Loucy (cell line): ENCODE measurements at regions not wholly inside any gene's neighbourhood (a gene's known extent, or its start where the extent isn't known, plus 50 kb on each side); places are given as distances from the start of the nearest gene placed in this dataset.

Experiments
- H2AFZ ChIP-seq: fragments of 200-600 bp; sonication (generic); 2 replicates; pipeline ENCODE4 v1.6.0; 2016; ENCODE audit warnings: antibody characterized with exemption, mild to moderate bottlenecking, low read length, moderate library complexity
- H3F3A ChIP-seq: fragments of 200-600 bp; 2 replicates; pipeline ENCODE4 v1.6.0; 2016; ENCODE audit warnings: antibody characterized with exemption, low read depth, mild to moderate bottlenecking
- H3K27me3 ChIP-seq: fragments of 200-600 bp; sonication (generic); 2 replicates; pipeline ENCODE4 v1.6.1; 2014; ENCODE audit warnings: low read length, mild to moderate bottlenecking; ENCODE audit not compliant: insufficient read depth, poor library complexity, severe bottlenecking
- H3K36me3 ChIP-seq: fragments of 200-600 bp; sonication (generic); 2 replicates; pipeline ENCODE4 v1.6.1; 2016; ENCODE audit warnings: low read length; ENCODE audit not compliant: insufficient read depth
- H3K4me1 ChIP-seq: fragments of 200-600 bp; sonication (generic); 2 replicates; pipeline ENCODE4 v1.5.1; 2014; ENCODE audit warnings: low read length, mild to moderate bottlenecking; ENCODE audit not compliant: insufficient read depth, poor library complexity, severe bottlenecking
- H3K4me2 ChIP-seq: fragments of 200-600 bp; sonication (generic); 2 replicates; pipeline ENCODE4 v1.6.0; 2014; ENCODE audit warnings: antibody characterized with exemption, low read length, low read depth, mild to moderate bottlenecking; ENCODE audit not compliant: poor library complexity, severe bottlenecking
- H3K4me3 ChIP-seq: fragments of 200-600 bp; sonication (generic); 2 replicates; pipeline ENCODE4 v1.5.1; 2014; ENCODE audit warnings: low read length, mild to moderate bottlenecking, mixed read lengths; ENCODE audit not compliant: poor library complexity, severe bottlenecking
- H3K79me2 ChIP-seq: fragments of 200-600 bp; sonication (generic); 2 replicates; pipeline ENCODE4 v1.6.1; 2014; ENCODE audit warnings: low read length; ENCODE audit not compliant: insufficient read depth
- H3K9ac ChIP-seq: fragments of 200-600 bp; sonication (generic); 2 replicates; pipeline ENCODE4 v1.6.0; 2014; ENCODE audit warnings: mild to moderate bottlenecking, low read depth, low read length, moderate library complexity; ENCODE audit not compliant: poor library complexity, severe bottlenecking
- H3K9me2 ChIP-seq: fragments of 200-600 bp; sonication (generic); replicated peaks from 2 replicates; pipeline ENCODE4 v1.6.1; 2016; ENCODE audit warnings: low read depth, low read length, mixed read lengths
- H3K9me3 ChIP-seq: fragments of 200-600 bp; sonication (generic); 2 replicates; pipeline ENCODE4 v1.6.1; 2014; ENCODE audit warnings: mild to moderate bottlenecking, antibody characterized with exemption, low read length, low read depth; ENCODE audit not compliant: insufficient read depth
- H4K20me1 ChIP-seq: fragments of 200-600 bp; sonication (generic); 2 replicates; pipeline ENCODE4 v1.6.0; 2014; ENCODE audit warnings: antibody characterized with exemption, low read length, mild to moderate bottlenecking; ENCODE audit not compliant: insufficient read depth, poor library complexity, severe bottlenecking
- EZH2phosphoT487 ChIP-seq: fragments of 200-600 bp; IDR thresholded peaks from 2 replicates; pipeline ENCODE4 v1.6.1; 2018; ENCODE audit warnings: antibody characterized with exemption, mild to moderate bottlenecking, moderate library complexity, borderline replicate concordance
- TF ChIP-seq, protein P1 (sequence below): fragments of 200-600 bp; sonication (generic); conservative IDR thresholded peaks from 2 replicates; pipeline ENCODE4 v1.5.1; 2014; ENCODE audit warnings: mild to moderate bottlenecking, antibody characterized with exemption, low read length

GRCh38 chr13:97565906-97566305 is 131.9 kb downstream of the RAP2A start:
- H3K4me1 ChIP-seq, result no peaks in the 10 kb centered on the region
- no peaks in the 10 kb centered on the region for H3K27me3 ChIP-seq
- H3F3A ChIP-seq, result no peaks in the 10 kb centered on the region
- H3K9me2 ChIP-seq, result no peaks in the 10 kb centered on the region
- no peaks in the 10 kb centered on the region for H3K36me3 ChIP-seq
- no peaks in the 10 kb centered on the region for H4K20me1 ChIP-seq
- H3K9ac ChIP-seq, result no peak overlapping the region
- H3K4me3 ChIP-seq, result no peak overlapping the region
- no peaks in the 10 kb centered on the region for H3K79me2 ChIP-seq
- H3K4me2 ChIP-seq, result no peak overlapping the region
- H2AFZ ChIP-seq, result no peak overlapping the region
- no peak for TF ChIP-seq EZH2phosphoT487
- TF ChIP-seq, protein P1, sequence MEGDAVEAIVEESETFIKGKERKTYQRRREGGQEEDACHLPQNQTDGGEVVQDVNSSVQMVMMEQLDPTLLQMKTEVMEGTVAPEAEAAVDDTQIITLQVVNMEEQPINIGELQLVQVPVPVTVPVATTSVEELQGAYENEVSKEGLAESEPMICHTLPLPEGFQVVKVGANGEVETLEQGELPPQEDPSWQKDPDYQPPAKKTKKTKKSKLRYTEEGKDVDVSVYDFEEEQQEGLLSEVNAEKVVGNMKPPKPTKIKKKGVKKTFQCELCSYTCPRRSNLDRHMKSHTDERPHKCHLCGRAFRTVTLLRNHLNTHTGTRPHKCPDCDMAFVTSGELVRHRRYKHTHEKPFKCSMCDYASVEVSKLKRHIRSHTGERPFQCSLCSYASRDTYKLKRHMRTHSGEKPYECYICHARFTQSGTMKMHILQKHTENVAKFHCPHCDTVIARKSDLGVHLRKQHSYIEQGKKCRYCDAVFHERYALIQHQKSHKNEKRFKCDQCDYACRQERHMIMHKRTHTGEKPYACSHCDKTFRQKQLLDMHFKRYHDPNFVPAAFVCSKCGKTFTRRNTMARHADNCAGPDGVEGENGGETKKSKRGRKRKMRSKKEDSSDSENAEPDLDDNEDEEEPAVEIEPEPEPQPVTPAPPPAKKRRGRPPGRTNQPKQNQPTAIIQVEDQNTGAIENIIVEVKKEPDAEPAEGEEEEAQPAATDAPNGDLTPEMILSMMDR, result no peak
- no peaks in the 10 kb centered on the region for H3K9me3 ChIP-seq

DNA sequence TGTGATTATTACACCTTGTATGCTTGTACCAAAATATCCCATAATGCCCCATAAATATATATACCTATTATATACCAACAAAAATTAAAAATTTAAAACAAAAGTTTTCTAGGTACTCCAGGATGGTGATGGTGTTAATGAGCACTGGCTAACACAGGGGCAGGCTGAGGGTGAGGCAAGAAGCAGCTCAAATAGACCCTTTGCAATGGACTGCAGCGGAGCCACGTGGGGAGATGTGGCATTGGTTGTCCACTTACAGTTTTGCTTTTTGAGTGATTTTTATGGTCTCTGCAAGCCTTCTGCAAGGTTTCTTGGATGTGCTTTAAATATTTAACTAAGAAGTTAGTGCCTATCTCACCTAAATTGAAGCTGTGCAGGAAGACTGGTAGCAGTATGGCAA is 132.9 kb downstream of the RAP2A start:
- Histone ChIP-seq H3K27me3 (no peaks in the 10 kb centered on the region), H3K36me3 (no peaks in the 10 kb centered on the region), H4K20me1 (no peaks in the 10 kb centered on the region), H3K4me2 (no peak overlapping the region), H3K9me2 (no peaks in the 10 kb centered on the region), H2AFZ (no peak overlapping the region), H3K4me1 (no peaks in the 10 kb centered on the region), H3F3A (no peaks in the 10 kb centered on the region), H3K9me3 (no peaks in the 10 kb centered on the region), H3K9ac (no peak overlapping the region), H3K4me3 (no peak overlapping the region), H3K79me2 (no peaks in the 10 kb centered on the region)
- TF ChIP-seq, protein P1, result no peak
- no peak for TF ChIP-seq EZH2phosphoT487

DNA sequence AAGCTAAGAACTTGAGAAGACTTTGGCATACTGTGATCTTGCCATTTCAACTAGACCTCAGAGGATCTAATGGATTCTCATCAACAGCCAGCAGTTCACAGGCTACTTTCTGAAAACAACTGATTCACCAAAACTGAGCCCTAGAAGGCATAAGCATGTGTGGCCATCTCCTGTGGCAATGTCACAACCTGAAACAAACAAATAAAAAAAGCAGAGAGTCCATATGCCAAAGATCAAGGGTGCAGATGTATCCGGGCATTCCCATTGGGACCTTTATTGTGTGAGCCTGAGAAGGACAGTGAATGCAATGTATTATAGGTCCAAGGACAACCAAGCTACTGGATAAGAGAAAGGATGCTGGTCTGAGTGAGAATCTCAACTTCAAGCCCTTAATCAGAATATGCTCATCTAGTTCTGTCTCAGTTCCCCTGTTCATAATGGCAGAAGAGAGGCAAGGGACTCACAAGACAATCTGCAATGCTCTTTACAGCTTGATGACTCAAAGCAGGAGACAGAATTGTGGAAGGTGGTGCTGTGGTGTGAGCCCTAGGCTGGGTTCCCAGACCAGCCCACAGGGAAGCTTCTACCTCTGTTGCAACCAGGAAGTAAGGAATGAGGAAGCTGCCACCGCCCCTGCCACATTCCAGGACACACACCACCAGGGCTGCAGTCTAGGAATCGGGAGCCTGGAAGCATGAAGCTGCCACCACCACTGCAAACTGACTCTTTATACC is 133.7 kb downstream of the RAP2A start:
- no peak overlapping the region for H3K4me3 ChIP-seq
- no peak overlapping the region for H3K4me2 ChIP-seq
- no peak overlapping the region for H2AFZ ChIP-seq
- H3K9ac ChIP-seq, result no peak overlapping the region
- no peaks in the 10 kb centered on the region for H3K36me3 ChIP-seq
- no peaks in the 10 kb centered on the region for H3K9me2 ChIP-seq
- H3K79me2 ChIP-seq, result no peaks in the 10 kb centered on the region
- H3K9me3 ChIP-seq, result no peaks in the 10 kb centered on the region
- H3F3A ChIP-seq, result no peaks in the 10 kb centered on the region
- TF ChIP-seq, protein P1, result no peak
- TF ChIP-seq EZH2phosphoT487, result no peak
- H4K20me1 ChIP-seq, result no peaks in the 10 kb centered on the region
- no peaks in the 10 kb centered on the region for H3K4me1 ChIP-seq
- H3K27me3 ChIP-seq, result no peaks in the 10 kb centered on the region
